Stimulated activated CD8-positive, alpha-beta memory T cell treated with anti-CD3 and anti-CD28 coated beads, Interleukin-4, amount 100 ng/mL, for 48 hours (primary cell): ENCODE measurements at regions not wholly inside any gene's neighbourhood (a gene's known extent, or its start where the extent isn't known, plus 50 kb on each side); places are given as distances from the start of the nearest gene placed in this dataset.
"Not testable (repeated sequence)": the region's sequence is repeated elsewhere in the genome, so short reads cannot be mapped to it uniquely, and the experiment has no call there.

Experiments used
- DNase-seq: peaks from one replicate; pipeline ENCODE4 v3.0.0-alpha.2; 2020

GRCh38 chr1:239952348-239953308 is 139.1 kb upstream of the FMN2 start:
- peak; percentile 39 for DNase-seq

GRCh38 chr1:239954836-239955235 is 136.8 kb upstream of the FMN2 start:
- DNase-seq = no peak

- DNase-seq = no peak
Observed at GRCh38 chr1:239955431-239955830, 136.3 kb upstream of the FMN2 start.

GRCh38 chr1:239956263-239956662 is 135.4 kb upstream of the FMN2 start:
- no peak for DNase-seq

GRCh38 chr1:239958063-239958462 is 133.6 kb upstream of the FMN2 start:
- DNase-seq = no peak

- no peak for DNase-seq
Observed at GRCh38 chr1:239960366-239960765, 131.3 kb upstream of the FMN2 start.

- no peak for DNase-seq
Observed at GRCh38 chr1:239963856-239964255, 127.8 kb upstream of the FMN2 start.

GRCh38 chr1:239976130-239976968 is 115.3 kb upstream of the FMN2 start:
- peak; percentile 66 for DNase-seq

- DNase-seq = no peak
Observed at GRCh38 chr1:239977416-239977815, 114.3 kb upstream of the FMN2 start.

- no peak for DNase-seq
Observed at GRCh38 chr1:239979456-239979855, 112.2 kb upstream of the FMN2 start.

- no peak for DNase-seq
Observed at GRCh38 chr1:239982762-239983161, 108.9 kb upstream of the FMN2 start.

- DNase-seq = no peak
Observed at GRCh38 chr1:239985044-239985443, 106.6 kb upstream of the FMN2 start.

GRCh38 chr1:239987103-239987745 is 104.5 kb upstream of the FMN2 start:
- DNase-seq = peak; percentile 58

- DNase-seq = no peak
Observed at GRCh38 chr1:239989990-239990389, 101.7 kb upstream of the FMN2 start.

GRCh38 chr1:239992566-239992965 is 99.1 kb upstream of the FMN2 start:
- DNase-seq = not testable (repeated sequence)

GRCh38 chr1:239993366-239993765 is 98.3 kb upstream of the FMN2 start:
- no peak for DNase-seq

- no peak for DNase-seq
Observed at GRCh38 chr1:239995281-239995680, 96.4 kb upstream of the FMN2 start.

GRCh38 chr1:239997160-239997514 is 94.5 kb upstream of the FMN2 start:
- DNase-seq = no peak

- peak; percentile 29 for DNase-seq
Observed at GRCh38 chr1:239997515-239998311, 94.0 kb upstream of the FMN2 start.

GRCh38 chr1:239998312-239998649 is 93.4 kb upstream of the FMN2 start:
- DNase-seq = no peak

- DNase-seq = no peak
Observed at GRCh38 chr1:239999170-239999569, 92.5 kb upstream of the FMN2 start.

- no peak for DNase-seq
Observed at GRCh38 chr1:240000634-240001033, 91.0 kb upstream of the FMN2 start.
